ENCODE measurements at regions not wholly inside any gene's neighbourhood (a gene's known extent, or its start where the extent isn't known, plus 50 kb on each side); places are given as distances from the start of the nearest gene placed in this dataset.

GRCh38 chr4:53752124-53752523 lies 160.8 kb upstream of the LNX1 start:
- Histone ChIP-seq H3K36me3 (replicated peaks in 1 of 2; ENCODE audit: control insufficient read depth in 1 of 2, insufficient read depth in 2 of 2, low read length in 1 of 2) (no peaks in the 10 kb centered on the region), H3K9me2 (no peaks in the 10 kb centered on the region), H3K27me3 (ENCODE audit: insufficient read depth) (no peaks in the 10 kb centered on the region), H3F3A (replicated peaks; ENCODE audit: insufficient read depth) (no peaks in the 10 kb centered on the region), H4K20me1 (ENCODE audit: insufficient read depth) (no peaks in the 10 kb centered on the region), H2AFZ (ENCODE audit: low read depth) (no peak overlapping the region), H3K9ac (no peak overlapping the region), H3K79me2 (ENCODE audit: insufficient read depth) (no peaks in the 10 kb centered on the region), H3K4me3 (ENCODE audit: low read depth in 2 of 2, low read length in 1 of 2) (no peak overlapping the region), H3K9me3 (peaks cover 14% of the 10 kb centered on the region; the same call in 1 of the 2 replicates), H3K4me2 (no peak overlapping the region), H3K27ac (ENCODE audit: low read depth in 2 of 2, low read length in 1 of 2) (no peak overlapping the region), H3K4me1 (ENCODE audit: control insufficient read depth in 1 of 2, insufficient read depth in 2 of 2, low read depth in 1 of 2, low read length in 1 of 2) (peaks cover 0 to 3% of the 10 kb centered on the region in 2 experiments; a peak in 2 of 4 replicates)
- no peak for TF ChIP-seq IRF3 (IDR thresholded peaks at IDR 0.05; ENCODE audit: low read depth, low read length)
- TF ChIP-seq FOXM1 (IDR thresholded peaks at IDR 0.05; ENCODE audit: low read depth): no peak
- no peak for DNase-seq
- 35% methylated on average over 2 of the region's 2 CpGs for WGBS (ENCODE audit: low lambda C conversion rate)
- ChIA-PET CTCF (no interaction called here), POLR2A (no interaction called here)

- H3K36me3 ChIP-seq (replicated peaks in 1 of 2; ENCODE audit: control insufficient read depth in 1 of 2, insufficient read depth in 2 of 2, low read length in 1 of 2): no peaks in the 10 kb centered on the region
- no peak for DNase-seq
- peaks cover 0 to 8% of the 10 kb centered on the region in 2 experiments; a peak in 2 of 4 replicates for H3K4me1 ChIP-seq (ENCODE audit: control insufficient read depth in 1 of 2, insufficient read depth in 2 of 2, low read depth in 1 of 2, low read length in 1 of 2)
- no peaks in the 10 kb centered on the region for H3K9me3 ChIP-seq
- TF ChIP-seq TAF1 (IDR thresholded peaks at IDR 0.05; ENCODE audit: borderline replicate concordance, low read depth, low read length) (no peak), TCF12 (IDR thresholded peaks at IDR 0.05) (no peak), MAX (IDR thresholded peaks at IDR 0.05; ENCODE audit: low read depth) (no peak)
- no peaks in the 10 kb centered on the region for H3K27me3 ChIP-seq (ENCODE audit: insufficient read depth)
- no peak overlapping the region for H3K27ac ChIP-seq (ENCODE audit: low read depth in 2 of 2, low read length in 1 of 2)
- H4K20me1 ChIP-seq (ENCODE audit: insufficient read depth): no peaks in the 10 kb centered on the region
- H3K9ac ChIP-seq: no peak overlapping the region
- no peaks in the 10 kb centered on the region for H3F3A ChIP-seq (replicated peaks; ENCODE audit: insufficient read depth)
- no peak overlapping the region for H3K4me3 ChIP-seq (ENCODE audit: low read depth in 2 of 2, low read length in 1 of 2)
- CTCF ChIA-PET: interaction anchor here (1.0 to 1.4 kb wide), 2 partner anchors 160 to 486 kb away, joined by 4 to 5 read pairs; no protein-coding TSS in a partner anchor
- no peaks in the 10 kb centered on the region for H3K79me2 ChIP-seq (ENCODE audit: insufficient read depth)
- H3K4me2 ChIP-seq: no peak overlapping the region
- POLR2A ChIA-PET: no interaction called here
- WGBS (ENCODE audit: low lambda C conversion rate): 94% methylated on average over 2 of the region's 2 CpGs
- no peak overlapping the region for H2AFZ ChIP-seq (ENCODE audit: low read depth)
- no peaks in the 10 kb centered on the region for H3K9me2 ChIP-seq
These were observed 157.1 kb upstream of the LNX1 start for GRCh38 chr4:53748328-53748772.

- H4K20me1 ChIP-seq (ENCODE audit: insufficient read depth): no peaks in the 10 kb centered on the region
- ChIA-PET CTCF (no interaction called here), POLR2A (no interaction called here)
- WGBS (ENCODE audit: low lambda C conversion rate): 83% methylated on average over 5 of the region's 5 CpGs
- no peaks in the 10 kb centered on the region for H3K79me2 ChIP-seq (ENCODE audit: insufficient read depth)
- no peaks in the 10 kb centered on the region for H3K9me2 ChIP-seq
- no peaks in the 10 kb centered on the region for H3F3A ChIP-seq (replicated peaks; ENCODE audit: insufficient read depth)
- peaks cover 0 to 8% of the 10 kb centered on the region in 2 experiments; a peak in 2 of 4 replicates for H3K4me1 ChIP-seq (ENCODE audit: control insufficient read depth in 1 of 2, insufficient read depth in 2 of 2, low read depth in 1 of 2, low read length in 1 of 2)
- no peaks in the 10 kb centered on the region for H3K36me3 ChIP-seq (replicated peaks in 1 of 2; ENCODE audit: control insufficient read depth in 1 of 2, insufficient read depth in 2 of 2, low read length in 1 of 2)
- H3K9ac ChIP-seq: no peak overlapping the region
- no peaks in the 10 kb centered on the region for H3K9me3 ChIP-seq
- no peak overlapping the region for H2AFZ ChIP-seq (ENCODE audit: low read depth)
- no peak overlapping the region for H3K4me2 ChIP-seq
- no peaks in the 10 kb centered on the region for H3K27me3 ChIP-seq (ENCODE audit: insufficient read depth)
- no peak overlapping the region for H3K27ac ChIP-seq (ENCODE audit: low read depth in 2 of 2, low read length in 1 of 2)
- H3K4me3 ChIP-seq (ENCODE audit: low read depth in 2 of 2, low read length in 1 of 2): no peak overlapping the region
- TF ChIP-seq GATA2 (CRISPR knock-in tag; IDR thresholded peaks at IDR 0.05) (0 out of 2 replicates have a peak, but pooled peaks have one; percentile 6), YY1 (IDR thresholded peaks at IDR 0.05; ENCODE audit: low read depth) (no peak)
- DNase-seq: no peak
These were observed 156.1 kb upstream of the LNX1 start for GRCh38 chr4:53747401-53747800.
